Peyer's patch (tissue), 4 donors: ENCODE measurements at regions not wholly inside any gene's neighbourhood (a gene's known extent, or its start where the extent isn't known, plus 50 kb on each side); places are given as distances from the start of the nearest gene placed in this dataset.

Source experiments
- DNase-seq, 3 donors: peaks; one replicate each; pipeline ENCODE4 v3.0.0-alpha.2; 2017 to 2019
- H3K27ac ChIP-seq, 4 donors: fragments of 200-600 bp; sonication (generic); one replicate each; pipeline ENCODE4 v1.5.1; 2016 to 2019
- H3K27me3 ChIP-seq, 2 donors: fragments of 200-600 bp; sonication (generic); one replicate each; pipeline ENCODE4 v1.5.1; 2019
- H3K36me3 ChIP-seq, 3 donors: fragments of 200-600 bp; sonication (generic); one replicate each; pipeline ENCODE4 v1.5.1; 2016 to 2019
- H3K4me1 ChIP-seq, 4 donors: fragments of 200-600 bp; sonication (generic); one replicate each; pipeline ENCODE4 v1.5.1; 2016 to 2019
- H3K4me3 ChIP-seq, 4 donors: fragments of 200-600 bp; sonication (generic); 1 replicate in 3 of 4; 2 replicates in 1 of 4; pipeline ENCODE4 v1.5.1; 2016 to 2019; ENCODE audit warnings: mild to moderate bottlenecking in 1 of 4
- H3K9me3 ChIP-seq, 4 donors: fragments of 200-600 bp; sonication (generic); one replicate each; pipeline ENCODE4 v1.5.1; 2016 to 2019; ENCODE audit warnings: mild to moderate bottlenecking in 1 of 4
- CTCF ChIP-seq, 6 experiments: fragments of 450-650 bp in 4 of 6; fragments of 200-600 bp in 2 of 6; sonication (generic) in 1 of 6; IDR thresholded peaks; one replicate each; pipeline ENCODE4 v1.5.1; 2017 to 2019; ENCODE audit warnings: antibody characterized with exemption in 6 of 6, mild to moderate bottlenecking in 3 of 6, moderate library complexity in 1 of 6
- POLR2A ChIP-seq, 2 donors: fragments of 450-650 bp; IDR thresholded peaks; one replicate each; pipeline ENCODE4 v1.5.1; 2017; ENCODE audit warnings: antibody characterized with exemption in 2 of 2, mild to moderate bottlenecking in 2 of 2, moderate library complexity in 2 of 2

GRCh38 chr9:26742828-26743476 lies 149.7 kb downstream of the CAAP1 start:
- no peak for DNase-seq
- H3K27ac ChIP-seq, result no peak overlapping the region
- no peaks in the 10 kb centered on the region for H3K27me3 ChIP-seq
- no peaks in the 10 kb centered on the region for H3K4me1 ChIP-seq
- H3K9me3 ChIP-seq, result no peaks in the 10 kb centered on the region
- TF ChIP-seq CTCF (IDR thresholded peaks at IDR 0.05), result no peak
- TF ChIP-seq POLR2A (IDR thresholded peaks at IDR 0.05), result no peak
- no peak overlapping the region for H3K4me3 ChIP-seq
- no peaks in the 10 kb centered on the region for H3K36me3 ChIP-seq

GRCh38 chr9:26735160-26735559 lies 157.4 kb downstream of the CAAP1 start:
- Histone ChIP-seq H3K27me3 (no peaks in the 10 kb centered on the region), H3K27ac (no peak overlapping the region), H3K36me3 (no peaks in the 10 kb centered on the region), H3K4me3 (no peak overlapping the region), H3K9me3 (no peaks in the 10 kb centered on the region), H3K4me1 (no peaks in the 10 kb centered on the region)
- no peak for DNase-seq
- no peak for TF ChIP-seq CTCF (IDR thresholded peaks at IDR 0.05)
- no peak for TF ChIP-seq POLR2A (IDR thresholded peaks at IDR 0.05)

- no peak for TF ChIP-seq CTCF (IDR thresholded peaks at IDR 0.05)
- no peak for TF ChIP-seq POLR2A (IDR thresholded peaks at IDR 0.05)
- H3K27me3 ChIP-seq, result no peaks in the 10 kb centered on the region
- no peaks in the 10 kb centered on the region for H3K36me3 ChIP-seq
- H3K4me3 ChIP-seq, result no peak overlapping the region
- H3K4me1 ChIP-seq, result no peaks in the 10 kb centered on the region
- no peaks in the 10 kb centered on the region for H3K9me3 ChIP-seq
- H3K27ac ChIP-seq, result no peak overlapping the region
- no peak for DNase-seq
Measured at GRCh38 chr9:26729187-26729586, 163.4 kb downstream of the CAAP1 start.

DNA sequence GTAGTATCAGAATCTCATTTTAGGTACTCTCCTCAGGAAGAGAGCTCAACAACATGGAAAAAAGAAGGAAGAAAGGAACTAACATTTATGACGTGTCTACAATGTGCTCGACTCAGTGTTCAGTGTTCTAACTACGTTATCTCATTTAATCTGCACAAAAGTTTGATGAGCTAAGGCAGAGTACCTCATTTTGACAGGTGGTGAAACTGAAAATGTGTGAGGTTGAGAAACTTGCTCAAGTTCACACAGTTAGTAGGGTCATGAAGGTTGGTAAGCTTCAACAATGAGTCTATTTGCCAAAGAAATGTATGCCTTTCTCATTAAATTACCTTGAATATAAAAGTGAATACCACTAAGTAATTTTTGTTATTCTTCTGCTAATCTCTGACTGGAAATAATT lies 165.1 kb downstream of the CAAP1 start:
- DNase-seq, result no peak
- TF ChIP-seq POLR2A (IDR thresholded peaks at IDR 0.05), result no peak
- no peak for TF ChIP-seq CTCF (IDR thresholded peaks at IDR 0.05)
- Histone ChIP-seq H3K27ac (no peak overlapping the region), H3K27me3 (no peaks in the 10 kb centered on the region), H3K4me3 (no peak overlapping the region), H3K36me3 (no peaks in the 10 kb centered on the region), H3K9me3 (no peaks in the 10 kb centered on the region), H3K4me1 (no peaks in the 10 kb centered on the region)

DNA sequence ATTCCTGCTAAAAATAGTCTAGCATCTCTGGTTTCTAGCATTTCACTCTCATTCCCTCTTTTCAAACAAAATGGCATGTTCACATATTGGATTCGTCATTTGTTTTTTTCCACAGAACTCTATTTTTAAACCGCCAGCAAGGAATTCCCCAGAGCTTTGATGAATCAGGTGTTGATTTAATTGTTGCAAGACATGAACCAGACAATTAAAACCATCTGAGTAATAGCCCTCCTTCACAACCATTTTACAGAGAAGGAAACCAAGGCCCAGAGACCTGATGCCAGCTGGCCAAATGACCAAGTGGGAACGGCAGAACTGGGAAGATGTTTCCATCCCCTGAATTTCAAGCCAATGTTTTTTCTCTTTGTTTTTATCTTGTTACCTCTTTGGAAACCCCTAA lies 167.0 kb downstream of the CAAP1 start:
- DNase-seq, result no peak
- no peaks in the 10 kb centered on the region for H3K36me3 ChIP-seq
- H3K4me3 ChIP-seq, result no peak overlapping the region
- H3K27ac ChIP-seq, result no peak overlapping the region
- H3K9me3 ChIP-seq, result no peaks in the 10 kb centered on the region
- H3K27me3 ChIP-seq, result no peaks in the 10 kb centered on the region
- no peaks in the 10 kb centered on the region for H3K4me1 ChIP-seq
- TF ChIP-seq POLR2A (IDR thresholded peaks at IDR 0.05) (no peak), CTCF (IDR thresholded peaks at IDR 0.05) (no peak)

DNA sequence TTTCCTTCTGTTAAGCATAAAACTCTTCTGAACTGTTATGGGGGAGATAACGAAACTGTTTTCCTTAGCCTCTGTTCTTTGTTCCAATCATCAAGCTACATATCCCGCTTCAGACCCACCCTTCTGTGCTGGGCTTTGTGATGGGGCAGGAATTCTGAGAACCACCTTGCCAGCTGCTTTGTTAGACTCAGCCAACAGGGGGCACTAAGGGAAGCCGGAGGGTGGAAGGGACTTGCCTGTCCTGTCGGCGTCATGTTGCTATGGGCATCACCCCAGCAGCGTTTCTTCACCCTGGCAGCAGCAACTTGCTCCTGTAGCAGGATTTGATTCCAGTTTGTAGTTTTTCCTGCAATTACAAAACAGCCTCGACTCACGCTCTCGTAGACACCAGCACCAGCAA lies 169.1 kb downstream of the CAAP1 start:
- Histone ChIP-seq H3K27me3 (no peaks in the 10 kb centered on the region), H3K9me3 (no peaks in the 10 kb centered on the region), H3K4me3 (no peak overlapping the region), H3K36me3 (no peaks in the 10 kb centered on the region), H3K4me1 (no peaks in the 10 kb centered on the region), H3K27ac (no peak overlapping the region)
- TF ChIP-seq POLR2A (IDR thresholded peaks at IDR 0.05) (no peak), CTCF (IDR thresholded peaks at IDR 0.05) (peak in 4 of 6 experiments; percentile 30 to 48 (median 44))
- peak in 2 of 3 donors; percentile 57 to 74 for DNase-seq
